ENCODE measurements at regions not wholly inside any gene's neighbourhood (a gene's known extent, or its start where the extent isn't known, plus 50 kb on each side); places are given as distances from the start of the nearest gene placed in this dataset.
"Not testable (repeated sequence)": the region's sequence is repeated elsewhere in the genome, so short reads cannot be mapped to it uniquely, and the experiment has no call there.

DNA sequence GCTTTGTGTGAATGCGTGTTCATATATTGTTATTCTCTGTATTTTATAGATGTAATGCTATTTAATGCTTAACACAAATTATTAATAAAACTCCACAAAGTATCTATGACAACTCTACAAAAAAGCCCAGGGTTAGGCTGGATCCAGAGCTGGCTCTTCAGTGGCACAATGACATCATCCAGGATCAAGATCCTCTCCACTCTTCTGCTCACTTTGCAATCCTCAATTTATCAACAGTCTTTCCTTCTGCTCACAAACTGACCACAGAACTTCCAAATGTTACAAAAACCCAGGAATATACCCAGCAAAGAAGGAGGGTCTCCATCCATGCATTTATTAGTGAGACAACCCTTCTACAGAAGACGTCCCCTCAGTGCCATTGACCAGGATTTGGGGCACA lies 132.3 kb downstream of the HNRNPD start:
- no peaks in the 10 kb centered on the region for H3K27me3 Mint-ChIP-seq (ENCODE audit: low read depth)
- CTCF ChIA-PET, result interaction anchor here (0.6 kb wide), 1 partner anchor 245 kb away, joined by 3 read pairs; no protein-coding TSS in a partner anchor
- intact Hi-C loops (cut with micrococcal nuclease), result no loop called here
- H3K4me3 Mint-ChIP-seq, result no peak overlapping the region
- no peaks in the 10 kb centered on the region for H3K36me3 Mint-ChIP-seq (ENCODE audit: low read depth)
- no peaks in the 10 kb centered on the region for H3K9me3 Mint-ChIP-seq
- H3K27ac Mint-ChIP-seq, result no peak overlapping the region
- no peak for DNase-seq
- no peaks in the 10 kb centered on the region for H3K4me1 Mint-ChIP-seq (ENCODE audit: low read depth)

- intact Hi-C loops (cut with micrococcal nuclease), result no loop called here
- H3K9me3 Mint-ChIP-seq, result no peaks in the 10 kb centered on the region
These were observed 133.4 kb downstream of the HNRNPD start for GRCh38 chr4:82240410-82240809.

DNA sequence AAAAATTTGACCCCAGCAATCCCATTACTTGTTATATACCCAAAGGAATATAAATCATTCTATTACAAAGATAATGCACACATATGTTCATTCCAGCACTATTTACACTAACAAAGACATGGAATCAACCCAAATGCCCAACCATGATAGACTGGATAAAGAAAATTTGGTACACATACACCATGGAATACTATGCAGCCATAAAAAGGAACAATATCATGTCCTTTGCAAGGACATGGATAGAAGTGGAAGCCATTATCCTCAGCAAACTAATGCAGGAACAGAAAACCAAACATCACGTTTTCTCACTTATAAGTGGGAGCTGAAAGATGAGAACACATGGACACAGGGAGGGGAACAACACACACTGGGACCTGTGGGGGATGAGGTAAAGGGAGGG lies 136.6 kb downstream of the HNRNPD start:
- H3K36me3 Mint-ChIP-seq (ENCODE audit: low read depth); H3K4me3 Mint-ChIP-seq; H3K27me3 Mint-ChIP-seq (ENCODE audit: low read depth); H3K9me3 Mint-ChIP-seq; CTCF ChIA-PET; DNase-seq; intact Hi-C loops (cut with micrococcal nuclease); H3K27ac Mint-ChIP-seq; H3K4me1 Mint-ChIP-seq (ENCODE audit: low read depth): not testable (repeated sequence)

More at GRCh38 chr4:82240410-82240809, 133.4 kb downstream of the HNRNPD start:
- CTCF ChIA-PET, result no interaction called here
- Mint-ChIP-seq H3K4me1 (ENCODE audit: low read depth) (no peaks in the 10 kb centered on the region), H3K27me3 (ENCODE audit: low read depth) (no peaks in the 10 kb centered on the region), H3K4me3 (no peak overlapping the region), H3K27ac (no peak overlapping the region), H3K36me3 (ENCODE audit: low read depth) (no peaks in the 10 kb centered on the region)
- no peak for DNase-seq

- intact Hi-C loops (cut with micrococcal nuclease), result no loop called here
- Mint-ChIP-seq H3K4me1 (ENCODE audit: low read depth) (no peaks in the 10 kb centered on the region), H3K27me3 (ENCODE audit: low read depth) (no peaks in the 10 kb centered on the region), H3K36me3 (ENCODE audit: low read depth) (no peaks in the 10 kb centered on the region), H3K27ac (no peak overlapping the region), H3K4me3 (no peak overlapping the region), H3K9me3 (no peaks in the 10 kb centered on the region)
- no peak for DNase-seq
- CTCF ChIA-PET, result no interaction called here
These were observed 138.4 kb downstream of the HNRNPD start for GRCh38 chr4:82235346-82235745.

GRCh38 chr4:82232891-82233290 lies 140.9 kb downstream of the HNRNPD start:
- H3K36me3 Mint-ChIP-seq (ENCODE audit: low read depth), result no peaks in the 10 kb centered on the region
- peaks cover 6% of the 10 kb centered on the region for H3K27me3 Mint-ChIP-seq (ENCODE audit: low read depth)
- no peak for DNase-seq
- H3K4me1 Mint-ChIP-seq (ENCODE audit: low read depth), result no peaks in the 10 kb centered on the region
- H3K4me3 Mint-ChIP-seq, result no peak overlapping the region
- CTCF ChIA-PET, result no interaction called here
- intact Hi-C loops (cut with micrococcal nuclease), result no loop called here
- no peak overlapping the region for H3K27ac Mint-ChIP-seq
- no peaks in the 10 kb centered on the region for H3K9me3 Mint-ChIP-seq

- Mint-ChIP-seq H3K27me3 (ENCODE audit: low read depth) (peaks cover 6% of the 10 kb centered on the region), H3K27ac (no peak overlapping the region), H3K9me3 (no peaks in the 10 kb centered on the region), H3K4me1 (ENCODE audit: low read depth) (no peaks in the 10 kb centered on the region), H3K4me3 (no peak overlapping the region), H3K36me3 (ENCODE audit: low read depth) (no peaks in the 10 kb centered on the region)
- intact Hi-C loops (cut with micrococcal nuclease), result no loop called here
- CTCF ChIA-PET, result no interaction called here
- no peak for DNase-seq
These were observed 142.0 kb downstream of the HNRNPD start for GRCh38 chr4:82231806-82232205.

GRCh38 chr4:82230306-82230705 lies 143.5 kb downstream of the HNRNPD start:
- CTCF ChIA-PET, result no interaction called here
- Mint-ChIP-seq H3K36me3 (ENCODE audit: low read depth) (no peaks in the 10 kb centered on the region), H3K27ac (no peak overlapping the region), H3K4me1 (ENCODE audit: low read depth) (no peaks in the 10 kb centered on the region), H3K27me3 (ENCODE audit: low read depth) (peaks cover 6% of the 10 kb centered on the region), H3K9me3 (no peaks in the 10 kb centered on the region), H3K4me3 (no peak overlapping the region)
- DNase-seq, result no peak
- intact Hi-C loops (cut with micrococcal nuclease), result no loop called here

- Mint-ChIP-seq H3K27me3 (ENCODE audit: low read depth) (peaks cover 6% of the 10 kb centered on the region), H3K9me3 (peaks cover 4% of the 10 kb centered on the region), H3K4me1 (ENCODE audit: low read depth) (peaks cover 9% of the 10 kb centered on the region), H3K27ac (no peak overlapping the region), H3K4me3 (no peak overlapping the region), H3K36me3 (ENCODE audit: low read depth) (no peaks in the 10 kb centered on the region)
- CTCF ChIA-PET, result interaction anchor here (1.2 to 2.1 kb wide), 2 partner anchors 42 to 44 kb away, joined by 3 to 5 read pairs; no protein-coding TSS in a partner anchor
- no peak for DNase-seq
- intact Hi-C loops (cut with micrococcal nuclease), result no loop called here
These were observed 148.8 kb downstream of the HNRNPD start for GRCh38 chr4:82225030-82225429.

- Mint-ChIP-seq H3K36me3 (ENCODE audit: low read depth) (no peaks in the 10 kb centered on the region), H3K9me3 (peaks cover 4% of the 10 kb centered on the region), H3K4me3 (peak overlapping the region; percentile 32), H3K4me1 (ENCODE audit: low read depth) (peaks cover 9% of the 10 kb centered on the region), H3K27me3 (ENCODE audit: low read depth) (peaks cover 2% of the 10 kb centered on the region), H3K27ac (no peak overlapping the region)
- CTCF ChIA-PET, result interaction anchor here (2.1 kb wide), 1 partner anchor 43 kb away, joined by 5 read pairs; no protein-coding TSS in a partner anchor
- DNase-seq, result peak; percentile 51
- intact Hi-C loops (cut with micrococcal nuclease), result loop anchor here (1.0 kb wide), 1 partner anchor 62 kb away; no protein-coding TSS in a partner anchor
These were observed 150.1 kb downstream of the HNRNPD start for GRCh38 chr4:82223715-82224114.

GRCh38 chr4:82219346-82219745 lies 154.4 kb downstream of the HNRNPD start:
- no peak for DNase-seq
- no peaks in the 10 kb centered on the region for H3K27me3 Mint-ChIP-seq (ENCODE audit: low read depth)
- no peak overlapping the region for H3K27ac Mint-ChIP-seq
- H3K4me1 Mint-ChIP-seq (ENCODE audit: low read depth), result peaks cover 12% of the 10 kb centered on the region
- peaks cover 4% of the 10 kb centered on the region for H3K9me3 Mint-ChIP-seq
- H3K36me3 Mint-ChIP-seq (ENCODE audit: low read depth), result no peaks in the 10 kb centered on the region
- H3K4me3 Mint-ChIP-seq, result no peak overlapping the region
- CTCF ChIA-PET, result no interaction called here
- intact Hi-C loops (cut with micrococcal nuclease), result loop anchor here (5.0 kb wide), 1 partner anchor 97 kb away; no protein-coding TSS in a partner anchor

GRCh38 chr4:82217986-82218715 lies 155.6 kb downstream of the HNRNPD start:
- Mint-ChIP-seq H3K4me3 (no peak overlapping the region), H3K4me1 (ENCODE audit: low read depth) (peaks cover 13% of the 10 kb centered on the region), H3K9me3 (peaks cover 4% of the 10 kb centered on the region), H3K36me3 (ENCODE audit: low read depth) (no peaks in the 10 kb centered on the region), H3K27ac (no peak overlapping the region), H3K27me3 (ENCODE audit: low read depth) (no peaks in the 10 kb centered on the region)
- DNase-seq, result peak; percentile 21
- CTCF ChIA-PET, result interaction anchor here (0.7 to 1.7 kb wide), 3 partner anchors 50 to 378 kb away, joined by 3 to 5 read pairs (median 4); no protein-coding TSS in a partner anchor
- intact Hi-C loops (cut with micrococcal nuclease), result loop anchor here (5.0 kb wide), 1 partner anchor 96 kb away; no protein-coding TSS in a partner anchor

DNA sequence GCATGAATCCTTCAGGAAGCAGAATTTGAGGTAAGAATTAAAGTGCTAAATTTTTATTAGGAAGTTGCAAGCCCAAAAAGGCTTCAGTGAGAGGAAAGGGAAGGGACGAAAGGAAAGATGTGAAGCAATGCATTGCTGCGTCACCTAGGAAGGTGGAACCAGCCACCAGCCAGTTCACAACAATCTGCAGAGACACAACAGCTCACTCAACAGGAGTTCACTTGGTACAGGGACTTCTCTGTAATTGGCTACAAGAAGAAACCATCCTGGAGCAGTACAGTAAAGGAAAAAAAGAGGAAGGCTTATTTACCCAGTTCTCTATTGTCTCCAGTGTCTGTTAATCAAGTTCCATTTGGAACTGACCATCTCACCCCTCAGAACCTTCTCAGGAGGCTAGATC lies 157.6 kb downstream of the HNRNPD start:
- no peak overlapping the region for H3K27ac Mint-ChIP-seq
- H3K4me3 Mint-ChIP-seq, result no peak overlapping the region
- no peaks in the 10 kb centered on the region for H3K9me3 Mint-ChIP-seq
- H3K36me3 Mint-ChIP-seq (ENCODE audit: low read depth), result no peaks in the 10 kb centered on the region
- intact Hi-C loops (cut with micrococcal nuclease), result loop anchor here (5.0 kb wide), 1 partner anchor 94 kb away; no protein-coding TSS in a partner anchor
- no peak for DNase-seq
- peaks cover 18% of the 10 kb centered on the region for H3K4me1 Mint-ChIP-seq (ENCODE audit: low read depth)
- CTCF ChIA-PET, result interaction anchor here (0.7 kb wide), 1 partner anchor 11 kb away, joined by 3 read pairs; no protein-coding TSS in a partner anchor
- no peaks in the 10 kb centered on the region for H3K27me3 Mint-ChIP-seq (ENCODE audit: low read depth)

GRCh38 chr4:82215800-82216199 lies 158.0 kb downstream of the HNRNPD start:
- intact Hi-C loops (cut with micrococcal nuclease), result loop anchor here (5.0 kb wide), 1 partner anchor 93 kb away; no protein-coding TSS in a partner anchor
- Mint-ChIP-seq H3K27me3 (ENCODE audit: low read depth) (no peaks in the 10 kb centered on the region), H3K4me3 (no peak overlapping the region), H3K4me1 (ENCODE audit: low read depth) (peaks cover 18% of the 10 kb centered on the region), H3K36me3 (ENCODE audit: low read depth) (no peaks in the 10 kb centered on the region), H3K27ac (no peak overlapping the region), H3K9me3 (no peaks in the 10 kb centered on the region)
- no peak for DNase-seq
- CTCF ChIA-PET, result no interaction called here

Measured in activated naive CD4-positive, alpha-beta T cell treated with anti-CD3 and anti-CD28 coated beads for 36 hours (primary cell).